ENCODE measurements at regions not wholly inside any gene's neighbourhood (a gene's known extent, or its start where the extent isn't known, plus 50 kb on each side); places are given as distances from the start of the nearest gene placed in this dataset.

DNA sequence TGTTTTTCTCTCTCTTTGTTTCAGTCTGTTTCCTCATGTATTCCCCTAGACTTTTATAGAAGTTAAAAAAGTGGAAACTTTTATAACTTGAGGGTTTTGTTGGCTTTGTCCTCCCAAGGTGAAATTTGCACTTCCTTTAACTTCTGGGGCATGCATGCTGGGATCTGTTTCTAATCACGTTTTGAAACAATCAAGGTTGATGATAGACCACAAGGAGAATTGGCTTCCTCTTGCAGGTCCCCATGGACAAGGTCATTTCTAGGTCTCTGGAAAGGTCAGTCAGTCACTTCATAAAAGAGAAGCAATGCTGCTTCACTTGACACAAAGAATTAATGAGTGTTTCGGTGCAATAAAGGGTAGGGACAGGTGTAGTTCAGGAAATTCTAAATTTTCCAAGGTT, 811.8 kb upstream of the CELF2 start:
- H3K9me2 ChIP-seq (ENCODE audit: insufficient read depth) = no peaks in the 10 kb centered on the region
- H3K27ac ChIP-seq = no peak overlapping the region
- BruUV-seq (replicated peaks) = no TSS peak
- CTCF ChIA-PET = no interaction called here
- no peaks in the 10 kb centered on the region for H3K36me3 ChIP-seq (ENCODE audit: low read depth)
- H3K79me2 ChIP-seq (ENCODE audit: low read depth) = no peaks in the 10 kb centered on the region
- TF ChIP-seq, protein P1, sequence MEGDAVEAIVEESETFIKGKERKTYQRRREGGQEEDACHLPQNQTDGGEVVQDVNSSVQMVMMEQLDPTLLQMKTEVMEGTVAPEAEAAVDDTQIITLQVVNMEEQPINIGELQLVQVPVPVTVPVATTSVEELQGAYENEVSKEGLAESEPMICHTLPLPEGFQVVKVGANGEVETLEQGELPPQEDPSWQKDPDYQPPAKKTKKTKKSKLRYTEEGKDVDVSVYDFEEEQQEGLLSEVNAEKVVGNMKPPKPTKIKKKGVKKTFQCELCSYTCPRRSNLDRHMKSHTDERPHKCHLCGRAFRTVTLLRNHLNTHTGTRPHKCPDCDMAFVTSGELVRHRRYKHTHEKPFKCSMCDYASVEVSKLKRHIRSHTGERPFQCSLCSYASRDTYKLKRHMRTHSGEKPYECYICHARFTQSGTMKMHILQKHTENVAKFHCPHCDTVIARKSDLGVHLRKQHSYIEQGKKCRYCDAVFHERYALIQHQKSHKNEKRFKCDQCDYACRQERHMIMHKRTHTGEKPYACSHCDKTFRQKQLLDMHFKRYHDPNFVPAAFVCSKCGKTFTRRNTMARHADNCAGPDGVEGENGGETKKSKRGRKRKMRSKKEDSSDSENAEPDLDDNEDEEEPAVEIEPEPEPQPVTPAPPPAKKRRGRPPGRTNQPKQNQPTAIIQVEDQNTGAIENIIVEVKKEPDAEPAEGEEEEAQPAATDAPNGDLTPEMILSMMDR (conservative IDR thresholded peaks at IDR 0.05) = no peak
- no peak for TF ChIP-seq EZH2 (IDR thresholded peaks at IDR 0.05; ENCODE audit: low read depth)
- intact Hi-C loops (cut with micrococcal nuclease; ENCODE audit: unreplicated experiment) = no loop called here
- no peak overlapping the region for H3K4me3 ChIP-seq
- no peak overlapping the region for H2AFZ ChIP-seq
- POLR2A ChIA-PET (ENCODE audit: unreplicated experiment) = no interaction called here
- no peaks in the 10 kb centered on the region for H3K4me1 ChIP-seq (replicated peaks; ENCODE audit: insufficient read depth)
- no peak for DNase-seq
- H3K9me3 ChIP-seq (ENCODE audit: insufficient read depth, low read depth) = no peaks in the 10 kb centered on the region
- no peaks in the 10 kb centered on the region for H3K27me3 ChIP-seq (ENCODE audit: insufficient read depth, low read depth)
- no peak overlapping the region for H3K4me2 ChIP-seq
- H4K20me1 ChIP-seq (ENCODE audit: insufficient read depth) = no peaks in the 10 kb centered on the region
- H3F3A ChIP-seq (ENCODE audit: insufficient read depth, low read depth) = no peaks in the 10 kb centered on the region

GRCh38 chr10:10207538-10207937, 810.1 kb upstream of the CELF2 start:
- CTCF ChIA-PET = no interaction called here
- Histone ChIP-seq H3K9me2 (ENCODE audit: insufficient read depth) (no peaks in the 10 kb centered on the region), H3K9me3 (ENCODE audit: insufficient read depth, low read depth) (no peaks in the 10 kb centered on the region)

GRCh38 chr10:10208196-10208595, 809.5 kb upstream of the CELF2 start:
- Histone ChIP-seq H3K9me3 (ENCODE audit: insufficient read depth, low read depth) (no peaks in the 10 kb centered on the region), H3F3A (ENCODE audit: insufficient read depth, low read depth) (no peaks in the 10 kb centered on the region), H3K27me3 (ENCODE audit: insufficient read depth, low read depth) (no peaks in the 10 kb centered on the region), H3K4me2 (no peak overlapping the region), H4K20me1 (ENCODE audit: insufficient read depth) (no peaks in the 10 kb centered on the region), H3K27ac (no peak overlapping the region), H3K79me2 (ENCODE audit: low read depth) (no peaks in the 10 kb centered on the region), H3K4me3 (no peak overlapping the region), H2AFZ (no peak overlapping the region), H3K9me2 (ENCODE audit: insufficient read depth) (no peaks in the 10 kb centered on the region), H3K4me1 (replicated peaks; ENCODE audit: insufficient read depth) (no peaks in the 10 kb centered on the region), H3K36me3 (ENCODE audit: low read depth) (no peaks in the 10 kb centered on the region)
- CTCF ChIA-PET = no interaction called here
- DNase-seq = no peak
- POLR2A ChIA-PET (ENCODE audit: unreplicated experiment) = no interaction called here
- no TSS peak for BruUV-seq (replicated peaks)
- no peak for TF ChIP-seq EZH2 (IDR thresholded peaks at IDR 0.05; ENCODE audit: low read depth)
- TF ChIP-seq, protein P1 (conservative IDR thresholded peaks at IDR 0.05) = no peak
- intact Hi-C loops (cut with micrococcal nuclease; ENCODE audit: unreplicated experiment) = no loop called here

More at GRCh38 chr10:10207538-10207937, 810.1 kb upstream of the CELF2 start:
- H3F3A ChIP-seq (ENCODE audit: insufficient read depth, low read depth) = no peaks in the 10 kb centered on the region
- H3K27me3 ChIP-seq (ENCODE audit: insufficient read depth, low read depth) = no peaks in the 10 kb centered on the region
- H4K20me1 ChIP-seq (ENCODE audit: insufficient read depth) = no peaks in the 10 kb centered on the region
- no peak overlapping the region for H3K4me2 ChIP-seq
- H3K79me2 ChIP-seq (ENCODE audit: low read depth) = no peaks in the 10 kb centered on the region
- no peak for DNase-seq
- no peaks in the 10 kb centered on the region for H3K4me1 ChIP-seq (replicated peaks; ENCODE audit: insufficient read depth)
- TF ChIP-seq, protein P1 (conservative IDR thresholded peaks at IDR 0.05) = no peak
- TF ChIP-seq EZH2 (IDR thresholded peaks at IDR 0.05; ENCODE audit: low read depth) = no peak
- H3K36me3 ChIP-seq (ENCODE audit: low read depth) = no peaks in the 10 kb centered on the region
- no TSS peak for BruUV-seq (replicated peaks)
- no peak overlapping the region for H2AFZ ChIP-seq
- H3K4me3 ChIP-seq = no peak overlapping the region
- no peak overlapping the region for H3K27ac ChIP-seq
- POLR2A ChIA-PET (ENCODE audit: unreplicated experiment) = no interaction called here
- intact Hi-C loops (cut with micrococcal nuclease; ENCODE audit: unreplicated experiment) = no loop called here
